ENCODE measurements at regions not wholly inside any gene's neighbourhood (a gene's known extent, or its start where the extent isn't known, plus 50 kb on each side); places are given as distances from the start of the nearest gene placed in this dataset.

- TF ChIP-seq NFATC4 (CRISPR knock-in tag; IDR thresholded peaks at IDR 0.05): no peak
- ATAC-seq (no peak), DNase-seq (ENCODE audit: low spot score) (no peak)
- Mint-ChIP-seq H3K27me3 (ENCODE audit: low read depth) (peaks cover 2% of the 10 kb centered on the region; the same call in 1 of the 2 replicates), H3K27ac (no peak overlapping the region), H3K4me1 (peaks cover 22% of the 10 kb centered on the region), H3K9me3 (peaks cover 3% of the 10 kb centered on the region), H3K4me3 (no peak overlapping the region), H3K36me3 (peaks cover 3% of the 10 kb centered on the region; the same call in 1 of the 2 replicates)
- ChIA-PET POLR2A (no interaction called here), CTCF (interaction anchor here (0.9 kb wide), 1 partner anchor 85 kb away, joined by 4 read pairs; no protein-coding TSS in a partner anchor)
Measured at GRCh38 chr2:15750433-15750814, 158.8 kb downstream of the DDX1 start.

GRCh38 chr2:15750822-15751329 is 159.2 kb downstream of the DDX1 start:
- Mint-ChIP-seq H3K4me3 (no peak overlapping the region), H3K36me3 (peaks cover 3% of the 10 kb centered on the region; the same call in 1 of the 2 replicates), H3K27me3 (ENCODE audit: low read depth) (peaks cover 2% of the 10 kb centered on the region; the same call in 1 of the 2 replicates), H3K4me1 (peaks cover 22% of the 10 kb centered on the region), H3K9me3 (peaks cover 4% of the 10 kb centered on the region), H3K27ac (no peak overlapping the region)
- TF ChIP-seq ZNF532 (CRISPR knock-in tag; IDR thresholded peaks at IDR 0.05; ENCODE audit: borderline replicate concordance) (no peak), NFE2L1 (CRISPR knock-in tag; IDR thresholded peaks at IDR 0.05) (no peak), ZMAT4 (CRISPR knock-in tag; IDR thresholded peaks at IDR 0.05) (no peak), OVOL2 (CRISPR knock-in tag; IDR thresholded peaks at IDR 0.05; ENCODE audit: borderline replicate concordance) (no peak), IRF1 (CRISPR knock-in tag; IDR thresholded peaks at IDR 0.05) (no peak), ETV6 (CRISPR knock-in tag; IDR thresholded peaks at IDR 0.05) (no peak), E2F1 (CRISPR knock-in tag; IDR thresholded peaks at IDR 0.05) (no peak), EMX1 (CRISPR knock-in tag; IDR thresholded peaks at IDR 0.05) (no peak), SMAD4 (CRISPR knock-in tag; IDR thresholded peaks at IDR 0.05) (no peak), ZNF425 (CRISPR knock-in tag; conservative IDR thresholded peaks at IDR 0.05) (no peak), RORB (CRISPR knock-in tag; IDR thresholded peaks at IDR 0.05) (no peak), SP1 (CRISPR knock-in tag; conservative IDR thresholded peaks at IDR 0.05) (no peak), ZNF671 (CRISPR knock-in tag; IDR thresholded peaks at IDR 0.05) (no peak), FOXP1 (CRISPR knock-in tag; IDR thresholded peaks at IDR 0.05; ENCODE audit: borderline replicate concordance) (no peak), FOXP4 (CRISPR knock-in tag; IDR thresholded peaks at IDR 0.05) (no peak), ZNF121 (CRISPR knock-in tag; IDR thresholded peaks at IDR 0.05) (no peak), USF2 (CRISPR knock-in tag; IDR thresholded peaks at IDR 0.05) (no peak), ERG (CRISPR knock-in tag; IDR thresholded peaks at IDR 0.05) (no peak), NR3C1 (CRISPR knock-in tag; conservative IDR thresholded peaks at IDR 0.05; ENCODE audit: low read depth) (no peak)
- ATAC-seq (no peak), DNase-seq (ENCODE audit: low spot score) (no peak)
- POLR2A ChIA-PET: no interaction called here
- CTCF ChIA-PET: interaction anchor here (0.9 kb wide), 1 partner anchor 85 kb away, joined by 4 read pairs; no protein-coding TSS in a partner anchor
